ENCODE measurements at regions not wholly inside any gene's neighbourhood (a gene's known extent, or its start where the extent isn't known, plus 50 kb on each side); places are given as distances from the start of the nearest gene placed in this dataset.

- DNase-seq: no peak
- Mint-ChIP-seq H3K36me3 (ENCODE audit: low read depth) (no peaks in the 10 kb centered on the region), H3K4me3 (no peak overlapping the region), H3K4me1 (ENCODE audit: low read depth) (no peaks in the 10 kb centered on the region), H3K27ac (no peak overlapping the region), H3K27me3 (ENCODE audit: insufficient read depth) (peaks cover 2% of the 10 kb centered on the region), H3K9me3 (peaks cover 27% of the 10 kb centered on the region)
- TF ChIP-seq CTCF (IDR thresholded peaks at IDR 0.05): no peak
These were observed 554.7 kb downstream of the SOX6 start for GRCh38 chr11:15801616-15802015.

- DNase-seq: no peak
- Mint-ChIP-seq H3K27me3 (ENCODE audit: insufficient read depth) (peaks cover 2% of the 10 kb centered on the region), H3K9me3 (peaks cover 34% of the 10 kb centered on the region), H3K4me1 (ENCODE audit: low read depth) (no peaks in the 10 kb centered on the region), H3K27ac (no peak overlapping the region), H3K36me3 (ENCODE audit: low read depth) (no peaks in the 10 kb centered on the region; the same call in 1 of the 2 replicates), H3K4me3 (no peak overlapping the region)
- TF ChIP-seq CTCF (IDR thresholded peaks at IDR 0.05): no peak
These were observed 550.6 kb downstream of the SOX6 start for GRCh38 chr11:15805726-15806125.

GRCh38 chr11:15806217-15806616, 550.1 kb downstream of the SOX6 start:
- Mint-ChIP-seq H3K27me3 (ENCODE audit: insufficient read depth) (peaks cover 2% of the 10 kb centered on the region), H3K4me3 (no peak overlapping the region), H3K9me3 (peaks cover 34% of the 10 kb centered on the region), H3K27ac (no peak overlapping the region), H3K4me1 (ENCODE audit: low read depth) (no peaks in the 10 kb centered on the region), H3K36me3 (ENCODE audit: low read depth) (no peaks in the 10 kb centered on the region; the same call in 1 of the 2 replicates)
- no peak for TF ChIP-seq CTCF (IDR thresholded peaks at IDR 0.05)
- DNase-seq: no peak

GRCh38 chr11:15807827-15808226, 548.5 kb downstream of the SOX6 start:
- no peak overlapping the region for H3K4me3 Mint-ChIP-seq
- peaks cover 27% of the 10 kb centered on the region for H3K9me3 Mint-ChIP-seq
- no peak for TF ChIP-seq CTCF (IDR thresholded peaks at IDR 0.05)
- H3K27ac Mint-ChIP-seq: no peak overlapping the region
- H3K36me3 Mint-ChIP-seq (ENCODE audit: low read depth): no peaks in the 10 kb centered on the region; the same call in 1 of the 2 replicates
- H3K27me3 Mint-ChIP-seq (ENCODE audit: insufficient read depth): peaks cover 2% of the 10 kb centered on the region
- H3K4me1 Mint-ChIP-seq (ENCODE audit: low read depth): no peaks in the 10 kb centered on the region
- no peak for DNase-seq

GRCh38 chr11:15810082-15810481, 546.3 kb downstream of the SOX6 start:
- Mint-ChIP-seq H3K36me3 (ENCODE audit: low read depth) (no peaks in the 10 kb centered on the region; the same call in 1 of the 2 replicates), H3K4me1 (ENCODE audit: low read depth) (no peaks in the 10 kb centered on the region), H3K4me3 (no peak overlapping the region), H3K27me3 (ENCODE audit: insufficient read depth) (no peaks in the 10 kb centered on the region; the same call in 1 of the 2 replicates), H3K9me3 (peaks cover 12% of the 10 kb centered on the region), H3K27ac (no peak overlapping the region)
- no peak for DNase-seq
- TF ChIP-seq CTCF (IDR thresholded peaks at IDR 0.05): no peak

GRCh38 chr11:15810525-15810924, 545.8 kb downstream of the SOX6 start:
- no peak for DNase-seq
- H3K9me3 Mint-ChIP-seq: peaks cover 15% of the 10 kb centered on the region
- no peaks in the 10 kb centered on the region; the same call in 1 of the 2 replicates for H3K4me1 Mint-ChIP-seq (ENCODE audit: low read depth)
- no peaks in the 10 kb centered on the region; the same call in 1 of the 2 replicates for H3K27me3 Mint-ChIP-seq (ENCODE audit: insufficient read depth)
- H3K36me3 Mint-ChIP-seq (ENCODE audit: low read depth): no peaks in the 10 kb centered on the region; the same call in 1 of the 2 replicates
- no peak overlapping the region for H3K27ac Mint-ChIP-seq
- H3K4me3 Mint-ChIP-seq: no peak overlapping the region
- TF ChIP-seq CTCF (IDR thresholded peaks at IDR 0.05): no peak

All from HFFc6 (cell line).